H1 (cell line): ENCODE measurements at regions not wholly inside any gene's neighbourhood (a gene's known extent, or its start where the extent isn't known, plus 50 kb on each side); places are given as distances from the start of the nearest gene placed in this dataset.

Source experiments
- SIN3A ChIP-seq, 2 experiments: IDR thresholded peaks in 1 of 2; conservative IDR thresholded peaks in 1 of 2; 2 replicates each; pipeline ENCODE4 v1.6.1; 2011 to 2012; ENCODE audit warnings: low read length in 2 of 2, improper control_type of control experiment in 1 of 2, low read depth in 1 of 2, mild to moderate bottlenecking in 1 of 2

- no peak for TF ChIP-seq SIN3A (conservative IDR thresholded peaks at IDR 0.05 in 1 of 2, IDR thresholded peaks at IDR 0.05 in 1 of 2; ENCODE audit: low read depth in 1 of 2, low read length in 2 of 2)
Measured at GRCh38 chr12:45586486-45586885, 143.0 kb upstream of the ARID2 start (continued).
